ENCODE measurements at regions not wholly inside any gene's neighbourhood (a gene's known extent, or its start where the extent isn't known, plus 50 kb on each side); places are given as distances from the start of the nearest gene placed in this dataset.

- H3K4me1 ChIP-seq (ENCODE audit: insufficient read depth, low read length), result peaks cover 15% of the 10 kb centered on the region
- H3K9ac ChIP-seq (ENCODE audit: low read depth, low read length), result no peak overlapping the region
- peaks cover 8% of the 10 kb centered on the region; the same call in 1 of the 2 replicates for H3K9me3 ChIP-seq (ENCODE audit: insufficient read depth, low read depth, low read length)
- H3K27me3 ChIP-seq (ENCODE audit: insufficient read depth, low read length), result no peaks in the 10 kb centered on the region
- 73% methylated on average over 3 of the region's 3 CpGs for WGBS
- H3K27ac ChIP-seq (ENCODE audit: low read depth, low read length), result no peak overlapping the region
- H3K36me3 ChIP-seq (ENCODE audit: insufficient read depth, low read length), result no peaks in the 10 kb centered on the region
- H3K4me3 ChIP-seq (ENCODE audit: low read length), result no peak overlapping the region
Measured at GRCh38 chr12:58481811-58482210, 438.5 kb downstream of the LRIG3 start.

- Histone ChIP-seq H3K4me1 (ENCODE audit: insufficient read depth, low read length) (0 out of 2 replicates have a peak, but pooled peaks cover 7% of the 10 kb centered on the region), H3K27me3 (ENCODE audit: insufficient read depth, low read length) (no peaks in the 10 kb centered on the region), H3K4me3 (ENCODE audit: low read length) (no peak overlapping the region), H3K9me3 (ENCODE audit: insufficient read depth, low read depth, low read length) (no peaks in the 10 kb centered on the region), H3K9ac (ENCODE audit: low read depth, low read length) (no peak overlapping the region), H3K27ac (ENCODE audit: low read depth, low read length) (no peak overlapping the region), H3K36me3 (ENCODE audit: insufficient read depth, low read length) (no peaks in the 10 kb centered on the region)
- WGBS, result 0% methylated on average over 1 of the region's 1 CpG
Measured at GRCh38 chr12:58487255-58487654, 433.0 kb downstream of the LRIG3 start.

- Histone ChIP-seq H3K4me1 (ENCODE audit: insufficient read depth, low read length) (0 out of 2 replicates have a peak, but pooled peaks cover 7% of the 10 kb centered on the region), H3K9me3 (ENCODE audit: insufficient read depth, low read depth, low read length) (no peaks in the 10 kb centered on the region), H3K27me3 (ENCODE audit: insufficient read depth, low read length) (no peaks in the 10 kb centered on the region), H3K36me3 (ENCODE audit: insufficient read depth, low read length) (no peaks in the 10 kb centered on the region), H3K9ac (ENCODE audit: low read depth, low read length) (no peak overlapping the region), H3K27ac (ENCODE audit: low read depth, low read length) (no peak overlapping the region), H3K4me3 (ENCODE audit: low read length) (no peak overlapping the region)
- WGBS, result no CpG with 5 or more reads among the region's 1 CpG
Measured at GRCh38 chr12:58487678-58488161, 432.6 kb downstream of the LRIG3 start.

- no peak overlapping the region for H3K9ac ChIP-seq (ENCODE audit: low read depth, low read length)
- H3K4me1 ChIP-seq (ENCODE audit: insufficient read depth, low read length), result 0 out of 2 replicates have a peak, but pooled peaks cover 7% of the 10 kb centered on the region
- 86% methylated on average over 1 of the region's 1 CpG for WGBS
- no peak overlapping the region for H3K4me3 ChIP-seq (ENCODE audit: low read length)
- H3K9me3 ChIP-seq (ENCODE audit: insufficient read depth, low read depth, low read length), result no peaks in the 10 kb centered on the region
- no peaks in the 10 kb centered on the region for H3K27me3 ChIP-seq (ENCODE audit: insufficient read depth, low read length)
- no peaks in the 10 kb centered on the region for H3K36me3 ChIP-seq (ENCODE audit: insufficient read depth, low read length)
- H3K27ac ChIP-seq (ENCODE audit: low read depth, low read length), result no peak overlapping the region
Measured at GRCh38 chr12:58489394-58489793, 430.9 kb downstream of the LRIG3 start.

GRCh38 chr12:58491306-58491705 is 429.0 kb downstream of the LRIG3 start:
- no peaks in the 10 kb centered on the region for H3K27me3 ChIP-seq (ENCODE audit: insufficient read depth, low read length)

GRCh38 chr12:58496411-58497190 is 423.7 kb downstream of the LRIG3 start:
- Histone ChIP-seq H3K36me3 (ENCODE audit: insufficient read depth, low read length) (no peaks in the 10 kb centered on the region), H3K4me1 (ENCODE audit: insufficient read depth, low read length) (no peaks in the 10 kb centered on the region), H3K27me3 (ENCODE audit: insufficient read depth, low read length) (no peaks in the 10 kb centered on the region), H3K4me3 (ENCODE audit: low read length) (no peak overlapping the region), H3K27ac (ENCODE audit: low read depth, low read length) (no peak overlapping the region), H3K9me3 (ENCODE audit: insufficient read depth, low read depth, low read length) (no peaks in the 10 kb centered on the region), H3K9ac (ENCODE audit: low read depth, low read length) (no peak overlapping the region)
- 90% methylated on average over 3 of the region's 4 CpGs for whole genome bisulfite sequencing

More at GRCh38 chr12:58491306-58491705, 429.0 kb downstream of the LRIG3 start:
- H3K9me3 ChIP-seq (ENCODE audit: insufficient read depth, low read depth, low read length), result no peaks in the 10 kb centered on the region
- H3K27ac ChIP-seq (ENCODE audit: low read depth, low read length), result no peak overlapping the region
- H3K4me3 ChIP-seq (ENCODE audit: low read length), result no peak overlapping the region
- H3K9ac ChIP-seq (ENCODE audit: low read depth, low read length), result no peak overlapping the region
- WGBS, result 92% methylated on average over 3 of the region's 3 CpGs
- 0 out of 2 replicates have a peak, but pooled peaks cover 7% of the 10 kb centered on the region for H3K4me1 ChIP-seq (ENCODE audit: insufficient read depth, low read length)
- H3K36me3 ChIP-seq (ENCODE audit: insufficient read depth, low read length), result no peaks in the 10 kb centered on the region

- H3K9ac ChIP-seq (ENCODE audit: low read depth, low read length), result no peak overlapping the region
- WGBS, result 100% methylated on average over 1 of the region's 2 CpGs
- no peak overlapping the region for H3K4me3 ChIP-seq (ENCODE audit: low read length)
- H3K36me3 ChIP-seq (ENCODE audit: insufficient read depth, low read length), result no peaks in the 10 kb centered on the region
- no peaks in the 10 kb centered on the region for H3K9me3 ChIP-seq (ENCODE audit: insufficient read depth, low read depth, low read length)
- no peak overlapping the region for H3K27ac ChIP-seq (ENCODE audit: low read depth, low read length)
- H3K4me1 ChIP-seq (ENCODE audit: insufficient read depth, low read length), result peaks cover 5% of the 10 kb centered on the region; the same call in 1 of the 2 replicates
- H3K27me3 ChIP-seq (ENCODE audit: insufficient read depth, low read length), result no peaks in the 10 kb centered on the region
Measured at GRCh38 chr12:58500399-58500798, 419.9 kb downstream of the LRIG3 start.

- Histone ChIP-seq H3K4me1 (ENCODE audit: insufficient read depth, low read length) (peaks cover 5% of the 10 kb centered on the region; the same call in 1 of the 2 replicates), H3K4me3 (ENCODE audit: low read length) (no peak overlapping the region), H3K36me3 (ENCODE audit: insufficient read depth, low read length) (no peaks in the 10 kb centered on the region), H3K9ac (ENCODE audit: low read depth, low read length) (no peak overlapping the region), H3K27ac (ENCODE audit: low read depth, low read length) (no peak overlapping the region), H3K27me3 (ENCODE audit: insufficient read depth, low read length) (no peaks in the 10 kb centered on the region), H3K9me3 (ENCODE audit: insufficient read depth, low read depth, low read length) (no peaks in the 10 kb centered on the region)
- no CpG with 5 or more reads among the region's 1 CpG for WGBS
Measured at GRCh38 chr12:58502226-58502625, 418.1 kb downstream of the LRIG3 start.

- Histone ChIP-seq H3K27ac (ENCODE audit: low read depth, low read length) (no peak overlapping the region), H3K4me1 (ENCODE audit: insufficient read depth, low read length) (peaks cover 5% of the 10 kb centered on the region; the same call in 1 of the 2 replicates), H3K27me3 (ENCODE audit: insufficient read depth, low read length) (no peaks in the 10 kb centered on the region), H3K9ac (ENCODE audit: low read depth, low read length) (no peak overlapping the region), H3K36me3 (ENCODE audit: insufficient read depth, low read length) (no peaks in the 10 kb centered on the region), H3K4me3 (ENCODE audit: low read length) (no peak overlapping the region), H3K9me3 (ENCODE audit: insufficient read depth, low read depth, low read length) (no peaks in the 10 kb centered on the region)
- 91% methylated on average over 4 of the region's 4 CpGs for WGBS
Measured at GRCh38 chr12:58502841-58503240, 417.5 kb downstream of the LRIG3 start.

GRCh38 chr12:58503731-58504130 is 416.6 kb downstream of the LRIG3 start:
- Histone ChIP-seq H3K27ac (ENCODE audit: low read depth, low read length) (no peak overlapping the region), H3K4me3 (ENCODE audit: low read length) (no peak overlapping the region), H3K27me3 (ENCODE audit: insufficient read depth, low read length) (no peaks in the 10 kb centered on the region), H3K36me3 (ENCODE audit: insufficient read depth, low read length) (no peaks in the 10 kb centered on the region), H3K9ac (ENCODE audit: low read depth, low read length) (no peak overlapping the region), H3K9me3 (ENCODE audit: insufficient read depth, low read depth, low read length) (no peaks in the 10 kb centered on the region), H3K4me1 (ENCODE audit: insufficient read depth, low read length) (peaks cover 5% of the 10 kb centered on the region; the same call in 1 of the 2 replicates)
- 100% methylated on average over 1 of the region's 2 CpGs for WGBS

GRCh38 chr12:58504143-58504938 is 416.0 kb downstream of the LRIG3 start:
- 96% methylated on average over 3 of the region's 5 CpGs for WGBS
- Histone ChIP-seq H3K27me3 (ENCODE audit: insufficient read depth, low read length) (no peaks in the 10 kb centered on the region), H3K9ac (ENCODE audit: low read depth, low read length) (no peak overlapping the region), H3K4me3 (ENCODE audit: low read length) (no peak overlapping the region), H3K9me3 (ENCODE audit: insufficient read depth, low read depth, low read length) (no peaks in the 10 kb centered on the region), H3K4me1 (ENCODE audit: insufficient read depth, low read length) (peaks cover 5% of the 10 kb centered on the region; the same call in 1 of the 2 replicates), H3K27ac (ENCODE audit: low read depth, low read length) (no peak overlapping the region), H3K36me3 (ENCODE audit: insufficient read depth, low read length) (no peaks in the 10 kb centered on the region)
